D341Med (cell line): ENCODE measurements at regions not wholly inside any gene's neighbourhood (a gene's known extent, or its start where the extent isn't known, plus 50 kb on each side); places are given as distances from the start of the nearest gene placed in this dataset.

Experiments
- DNase-seq: peaks from one replicate; pipeline ENCODE4 v3.0.0; 2012; ENCODE audit warnings: low spot score

GRCh38 chr13:106129993-106130392, 405.5 kb downstream of the EFNB2 start:
- no peak for DNase-seq

GRCh38 chr13:106129273-106129672, 406.2 kb downstream of the EFNB2 start:
- no peak for DNase-seq

GRCh38 chr13:106122234-106122633, 413.2 kb downstream of the EFNB2 start:
- DNase-seq: no peak

- no peak for DNase-seq
Measured at GRCh38 chr13:106121173-106121754, 414.2 kb downstream of the EFNB2 start.

DNA sequence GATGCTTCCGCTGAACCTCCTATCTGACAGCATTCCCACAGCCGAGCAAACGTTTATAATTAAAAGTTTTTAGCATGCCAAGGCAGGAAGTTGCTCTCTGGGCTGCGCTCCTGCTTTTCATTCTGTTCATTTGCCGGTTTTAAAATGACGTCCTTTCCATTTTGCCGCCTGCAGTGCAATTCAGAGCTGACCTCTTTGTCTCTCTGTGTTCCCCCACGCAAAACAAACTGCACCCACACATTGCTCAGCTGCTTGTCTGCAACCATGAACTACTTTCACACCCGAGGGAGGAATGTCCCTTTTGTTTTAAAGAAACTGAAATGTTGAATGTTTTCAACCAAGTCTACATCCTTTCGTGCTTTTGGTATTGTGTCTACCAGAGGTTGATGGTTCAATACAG, 416.5 kb downstream of the EFNB2 start:
- no peak for DNase-seq

DNA sequence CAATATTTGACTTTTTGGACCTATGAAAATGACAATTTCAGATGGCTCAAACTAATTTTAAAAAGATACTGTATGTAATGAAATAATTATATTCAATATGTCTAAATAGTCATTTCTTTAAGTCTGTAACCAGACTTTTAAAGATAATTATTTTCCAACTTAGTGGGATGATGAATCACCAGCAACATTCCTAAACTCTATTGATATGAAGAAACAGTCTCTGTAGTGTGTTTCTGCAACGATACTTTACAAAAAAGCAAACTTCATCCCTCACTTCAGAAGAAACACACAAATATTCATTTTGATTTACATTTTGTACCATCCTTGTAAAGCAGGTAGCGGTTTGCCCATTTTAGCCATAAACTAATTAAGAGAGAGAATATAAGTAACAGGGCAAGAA, 417.4 kb downstream of the EFNB2 start:
- DNase-seq: no peak

DNA sequence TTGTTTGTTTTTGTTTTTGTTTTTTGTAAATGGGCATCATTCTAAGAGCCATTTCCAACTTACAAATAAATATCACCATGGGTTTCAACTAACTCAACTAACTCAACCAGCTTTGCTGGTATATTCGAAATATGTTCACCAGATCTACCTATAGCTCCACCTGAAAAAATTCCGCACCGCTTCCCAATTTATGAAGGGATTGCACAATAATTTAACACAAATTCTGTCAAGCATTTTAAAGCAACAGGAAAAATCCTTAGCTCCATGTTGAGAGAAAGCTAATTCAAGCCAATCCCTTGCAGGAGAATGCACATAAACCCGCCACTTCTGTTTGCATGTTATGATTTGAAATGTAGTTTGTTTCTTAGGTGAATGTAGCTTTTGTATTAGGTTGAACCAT, 417.8 kb downstream of the EFNB2 start:
- no peak for DNase-seq

- DNase-seq: no peak
Measured at GRCh38 chr13:106117035-106117434, 418.4 kb downstream of the EFNB2 start.

DNA sequence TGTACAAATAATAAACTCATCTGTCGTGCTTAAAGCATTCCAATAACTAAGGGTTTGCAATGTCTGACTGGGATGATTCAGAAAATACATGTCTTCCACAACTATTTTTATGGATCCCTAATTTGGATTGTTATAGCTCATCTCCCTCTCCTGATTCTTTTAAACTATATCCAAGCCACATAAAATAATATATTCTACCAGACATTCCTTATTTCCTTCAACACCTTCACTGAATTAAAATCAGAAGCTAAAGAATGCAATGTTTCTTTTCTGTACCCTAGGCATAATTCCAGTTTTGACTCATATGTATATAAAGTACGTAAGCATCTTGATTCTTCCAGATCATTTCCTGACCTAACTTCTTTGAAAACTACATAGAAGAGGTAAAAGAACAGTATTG, 420.4 kb downstream of the EFNB2 start:
- DNase-seq: no peak

- DNase-seq: no peak
Measured at GRCh38 chr13:106113796-106114195, 421.7 kb downstream of the EFNB2 start.

GRCh38 chr13:106112191-106112590, 423.3 kb downstream of the EFNB2 start:
- no peak for DNase-seq

GRCh38 chr13:106110241-106110855, 425.1 kb downstream of the EFNB2 start:
- no peak for DNase-seq

GRCh38 chr13:106109391-106109791, 426.1 kb downstream of the EFNB2 start:
- no peak for DNase-seq

DNA sequence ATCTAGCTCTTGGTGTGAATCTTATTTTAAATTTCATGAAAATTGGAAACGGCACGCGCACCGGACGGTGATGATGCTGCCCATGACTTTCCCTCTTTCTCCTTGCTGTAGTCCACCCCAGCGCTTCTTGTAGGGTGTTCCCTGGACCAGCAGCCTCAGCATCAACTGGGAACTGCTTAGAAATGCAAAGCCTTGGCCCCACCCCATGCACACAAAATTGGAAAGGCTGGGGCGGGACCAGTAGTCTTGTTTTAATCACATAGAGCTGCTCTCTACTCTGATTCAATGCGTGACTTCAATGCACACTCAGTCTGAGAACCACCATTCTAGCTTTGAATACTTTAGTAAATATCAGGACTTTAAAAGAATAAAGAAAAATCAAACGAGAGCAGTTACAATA, 427.1 kb downstream of the EFNB2 start:
- no peak for DNase-seq

- DNase-seq: no peak
Measured at GRCh38 chr13:106107061-106107460, 428.4 kb downstream of the EFNB2 start.

GRCh38 chr13:106105153-106105552, 430.3 kb downstream of the EFNB2 start:
- no peak for DNase-seq

GRCh38 chr13:106104281-106104901, 431.1 kb downstream of the EFNB2 start:
- DNase-seq: no peak

- no peak for DNase-seq
Measured at GRCh38 chr13:106103779-106104178, 431.7 kb downstream of the EFNB2 start.

- no peak for DNase-seq
Measured at GRCh38 chr13:106102786-106103185, 432.7 kb downstream of the EFNB2 start.

GRCh38 chr13:106101201-106101600, 434.3 kb downstream of the EFNB2 start:
- DNase-seq: no peak

GRCh38 chr13:106100171-106100919, 435.1 kb downstream of the EFNB2 start:
- no peak for DNase-seq

DNA sequence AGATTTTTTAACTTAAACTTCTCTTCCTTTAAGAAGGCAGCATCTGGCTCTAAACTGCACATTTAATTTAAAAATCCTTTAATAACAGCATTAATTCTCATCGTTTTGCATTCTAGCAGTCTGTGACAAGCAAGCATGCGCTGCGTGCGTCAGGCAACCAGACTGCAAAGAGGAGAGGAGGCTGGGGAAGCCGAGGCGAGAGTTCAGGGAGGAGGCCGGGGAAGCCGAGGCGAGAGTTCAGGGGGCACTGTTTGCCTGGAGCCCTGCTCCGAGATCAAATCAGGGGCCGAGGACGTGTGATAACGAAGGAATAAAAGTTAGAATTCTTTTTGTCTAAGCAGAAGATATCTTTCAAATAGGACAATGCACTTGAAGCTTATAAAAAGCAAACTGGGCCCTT, 435.7 kb downstream of the EFNB2 start:
- DNase-seq: no peak

DNA sequence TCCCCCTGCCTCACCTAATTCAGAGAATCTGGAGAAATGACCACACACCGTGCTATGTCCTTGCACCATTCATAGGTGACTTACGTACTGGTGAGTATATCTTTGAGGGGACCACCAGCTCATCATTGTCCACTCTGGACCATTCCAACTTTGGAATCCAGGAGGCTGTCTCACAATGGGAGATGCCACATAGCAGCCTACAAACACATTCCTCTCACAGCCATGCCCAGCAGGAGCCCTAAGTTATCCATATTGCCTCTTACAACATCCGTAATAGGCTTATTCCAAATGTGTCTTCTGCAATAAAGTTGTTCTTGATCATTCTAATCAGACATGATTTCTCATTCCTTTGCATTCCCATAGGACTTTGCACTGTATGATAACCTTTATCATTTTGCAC, 436.7 kb downstream of the EFNB2 start:
- DNase-seq: no peak
